Activated T-helper 1 cell treated with anti-CD3 and anti-CD28 coated beads, Interleukin-12 subunit alpha, Interleukin-12 subunit beta, Interleukin-2, Interleukin-4 antibody, amounts not matched to agents 30 ng/mL and 10 ng/mL and 1 ng/mL, durations not matched to agents 14 hours and 24 hours and 36 hours (primary cell): ENCODE measurements at regions not wholly inside any gene's neighbourhood (a gene's known extent, or its start where the extent isn't known, plus 50 kb on each side); places are given as distances from the start of the nearest gene placed in this dataset.

Experiments
- DNase-seq: peaks from one replicate; pipeline ENCODE4 v3.0.0; 2021; ENCODE audit warnings: low spot score
- H3K27ac Mint-ChIP-seq: one replicate; pipeline ENCODE4 v1.8.0; 2021; ENCODE audit warnings: mild to moderate bottlenecking, mixed read lengths
- H3K27me3 Mint-ChIP-seq: one replicate; pipeline ENCODE4 v1.8.0; 2022; ENCODE audit warnings: mild to moderate bottlenecking, moderate library complexity, mixed read lengths; ENCODE audit not compliant: insufficient read depth
- H3K36me3 Mint-ChIP-seq: one replicate; pipeline ENCODE4 v1.8.0; 2021; ENCODE audit warnings: low read depth, mixed read lengths
- H3K4me1 Mint-ChIP-seq: one replicate; pipeline ENCODE4 v1.8.0; 2021; ENCODE audit warnings: low read depth, mixed read lengths
- H3K4me3 Mint-ChIP-seq: one replicate; pipeline ENCODE4 v1.8.0; 2021; ENCODE audit warnings: mild to moderate bottlenecking, moderate library complexity, mixed read lengths
- H3K9me3 Mint-ChIP-seq: one replicate; pipeline ENCODE4 v1.8.0; 2021; ENCODE audit warnings: mixed read lengths
- intact Hi-C: fragments of 100-400 bp; cut with micrococcal nuclease; formaldehyde crosslinking; loops from one replicate; pipeline ENCODE4 v1.15.1; 2024

- H3K9me3 Mint-ChIP-seq = peaks cover 7% of the 10 kb centered on the region
- H3K4me3 Mint-ChIP-seq = no peak overlapping the region
- no peaks in the 10 kb centered on the region for H3K27me3 Mint-ChIP-seq
- intact Hi-C loops = no loop called here
- H3K4me1 Mint-ChIP-seq = no peaks in the 10 kb centered on the region
- no peak for DNase-seq
- H3K27ac Mint-ChIP-seq = no peak overlapping the region
- no peaks in the 10 kb centered on the region for H3K36me3 Mint-ChIP-seq
These were observed 273.7 kb downstream of the RASEF start for GRCh38 chr9:82789155-82789824.

- Mint-ChIP-seq H3K4me3 (no peak overlapping the region), H3K27me3 (no peaks in the 10 kb centered on the region), H3K36me3 (no peaks in the 10 kb centered on the region), H3K9me3 (peaks cover 2% of the 10 kb centered on the region), H3K27ac (no peak overlapping the region), H3K4me1 (no peaks in the 10 kb centered on the region)
- DNase-seq = no peak
- intact Hi-C loops = no loop called here
These were observed 272.1 kb downstream of the RASEF start for GRCh38 chr9:82790875-82791274.

GRCh38 chr9:82791692-82792091 lies 271.2 kb downstream of the RASEF start:
- Mint-ChIP-seq H3K4me1 (no peaks in the 10 kb centered on the region), H3K36me3 (no peaks in the 10 kb centered on the region), H3K27ac (no peak overlapping the region), H3K9me3 (no peaks in the 10 kb centered on the region), H3K4me3 (no peak overlapping the region), H3K27me3 (no peaks in the 10 kb centered on the region)
- DNase-seq = no peak
- intact Hi-C loops = no loop called here

GRCh38 chr9:82797534-82797933 lies 265.4 kb downstream of the RASEF start:
- no peaks in the 10 kb centered on the region for H3K27me3 Mint-ChIP-seq
- no peaks in the 10 kb centered on the region for H3K36me3 Mint-ChIP-seq
- no peaks in the 10 kb centered on the region for H3K4me1 Mint-ChIP-seq
- no peaks in the 10 kb centered on the region for H3K9me3 Mint-ChIP-seq
- no peak for DNase-seq
- intact Hi-C loops = no loop called here
- H3K4me3 Mint-ChIP-seq = no peak overlapping the region
- no peak overlapping the region for H3K27ac Mint-ChIP-seq

- no peak overlapping the region for H3K27ac Mint-ChIP-seq
- no peaks in the 10 kb centered on the region for H3K4me1 Mint-ChIP-seq
- H3K9me3 Mint-ChIP-seq = no peaks in the 10 kb centered on the region
- H3K36me3 Mint-ChIP-seq = no peaks in the 10 kb centered on the region
- DNase-seq = no peak
- intact Hi-C loops = no loop called here
- H3K27me3 Mint-ChIP-seq = no peaks in the 10 kb centered on the region
- no peak overlapping the region for H3K4me3 Mint-ChIP-seq
These were observed 263.7 kb downstream of the RASEF start for GRCh38 chr9:82799286-82799685.

GRCh38 chr9:82805027-82805426 lies 257.9 kb downstream of the RASEF start:
- no peak overlapping the region for H3K4me3 Mint-ChIP-seq
- intact Hi-C loops = no loop called here
- no peaks in the 10 kb centered on the region for H3K9me3 Mint-ChIP-seq
- H3K36me3 Mint-ChIP-seq = no peaks in the 10 kb centered on the region
- H3K4me1 Mint-ChIP-seq = no peaks in the 10 kb centered on the region
- DNase-seq = no peak
- no peaks in the 10 kb centered on the region for H3K27me3 Mint-ChIP-seq
- H3K27ac Mint-ChIP-seq = no peak overlapping the region

GRCh38 chr9:82808478-82808877 lies 254.5 kb downstream of the RASEF start:
- no peaks in the 10 kb centered on the region for H3K36me3 Mint-ChIP-seq
- H3K27ac Mint-ChIP-seq = no peak overlapping the region
- no peak overlapping the region for H3K4me3 Mint-ChIP-seq
- intact Hi-C loops = no loop called here
- DNase-seq = no peak
- no peaks in the 10 kb centered on the region for H3K4me1 Mint-ChIP-seq
- H3K27me3 Mint-ChIP-seq = no peaks in the 10 kb centered on the region
- no peaks in the 10 kb centered on the region for H3K9me3 Mint-ChIP-seq

GRCh38 chr9:82810915-82811314 lies 252.0 kb downstream of the RASEF start:
- H3K4me1 Mint-ChIP-seq = no peaks in the 10 kb centered on the region
- H3K36me3 Mint-ChIP-seq = no peaks in the 10 kb centered on the region
- intact Hi-C loops = no loop called here
- no peaks in the 10 kb centered on the region for H3K27me3 Mint-ChIP-seq
- no peaks in the 10 kb centered on the region for H3K9me3 Mint-ChIP-seq
- no peak for DNase-seq
- no peak overlapping the region for H3K27ac Mint-ChIP-seq
- no peak overlapping the region for H3K4me3 Mint-ChIP-seq

- no peak overlapping the region for H3K27ac Mint-ChIP-seq
- DNase-seq = no peak
- intact Hi-C loops = no loop called here
- no peak overlapping the region for H3K4me3 Mint-ChIP-seq
- no peaks in the 10 kb centered on the region for H3K36me3 Mint-ChIP-seq
- H3K9me3 Mint-ChIP-seq = peaks cover 5% of the 10 kb centered on the region
- H3K4me1 Mint-ChIP-seq = no peaks in the 10 kb centered on the region
- H3K27me3 Mint-ChIP-seq = no peaks in the 10 kb centered on the region
These were observed 243.7 kb downstream of the RASEF start for GRCh38 chr9:82819260-82819659.

- Mint-ChIP-seq H3K9me3 (peaks cover 5% of the 10 kb centered on the region), H3K4me3 (no peak overlapping the region), H3K27ac (no peak overlapping the region), H3K27me3 (no peaks in the 10 kb centered on the region), H3K4me1 (no peaks in the 10 kb centered on the region), H3K36me3 (no peaks in the 10 kb centered on the region)
- intact Hi-C loops = no loop called here
- no peak for DNase-seq
These were observed 242.8 kb downstream of the RASEF start for GRCh38 chr9:82820186-82820585.

GRCh38 chr9:82829818-82830217 lies 233.1 kb downstream of the RASEF start:
- H3K27me3 Mint-ChIP-seq = no peaks in the 10 kb centered on the region
- no peaks in the 10 kb centered on the region for H3K9me3 Mint-ChIP-seq
- no peak overlapping the region for H3K4me3 Mint-ChIP-seq
- no peak overlapping the region for H3K27ac Mint-ChIP-seq
- DNase-seq = no peak
- intact Hi-C loops = no loop called here
- H3K4me1 Mint-ChIP-seq = no peaks in the 10 kb centered on the region
- H3K36me3 Mint-ChIP-seq = no peaks in the 10 kb centered on the region

GRCh38 chr9:82865524-82865923 lies 197.4 kb downstream of the RASEF start:
- intact Hi-C loops = no loop called here
- H3K4me3 Mint-ChIP-seq = no peak overlapping the region
- H3K27me3 Mint-ChIP-seq = peaks cover 2% of the 10 kb centered on the region
- no peaks in the 10 kb centered on the region for H3K9me3 Mint-ChIP-seq
- H3K4me1 Mint-ChIP-seq = no peaks in the 10 kb centered on the region
- H3K36me3 Mint-ChIP-seq = no peaks in the 10 kb centered on the region
- no peak for DNase-seq
- H3K27ac Mint-ChIP-seq = no peak overlapping the region

- no peaks in the 10 kb centered on the region for H3K36me3 Mint-ChIP-seq
- DNase-seq = no peak
- H3K9me3 Mint-ChIP-seq = no peaks in the 10 kb centered on the region
- intact Hi-C loops = no loop called here
- H3K27me3 Mint-ChIP-seq = no peaks in the 10 kb centered on the region
- no peaks in the 10 kb centered on the region for H3K4me1 Mint-ChIP-seq
- H3K27ac Mint-ChIP-seq = no peak overlapping the region
- no peak overlapping the region for H3K4me3 Mint-ChIP-seq
These were observed 182.4 kb downstream of the RASEF start for GRCh38 chr9:82880336-82881050.

GRCh38 chr9:82882138-82882537 lies 180.8 kb downstream of the RASEF start:
- DNase-seq = no peak
- no peak overlapping the region for H3K27ac Mint-ChIP-seq
- H3K4me3 Mint-ChIP-seq = no peak overlapping the region
- intact Hi-C loops = no loop called here
- no peaks in the 10 kb centered on the region for H3K27me3 Mint-ChIP-seq
- H3K4me1 Mint-ChIP-seq = no peaks in the 10 kb centered on the region
- H3K36me3 Mint-ChIP-seq = no peaks in the 10 kb centered on the region
- H3K9me3 Mint-ChIP-seq = no peaks in the 10 kb centered on the region
